H1 (cell line): ENCODE measurements at regions not wholly inside any gene's neighbourhood (a gene's known extent, or its start where the extent isn't known, plus 50 kb on each side); places are given as distances from the start of the nearest gene placed in this dataset.

Experiments used
- CTCF ChIA-PET: fragments of 300-600 bp; sonication (Branson Sonifier 250); formaldehyde crosslinking; loops from one replicate; lab custom pipeline; 2021; ENCODE audit not compliant: partially characterized antibody; lab: Charles Lee
- POLR2A ChIA-PET: fragments of 300-600 bp; sonication (Branson Sonifier 250); formaldehyde crosslinking; loops from one replicate; lab custom pipeline; 2021; ENCODE audit warnings: inconsistent platforms; ENCODE audit not compliant: partially characterized antibody; lab: Charles Lee
- DNase-seq, 2 experiments: peaks; one replicate each; pipeline versions ENCODE4 v3.0.0 to v3.0.0-alpha.2; 2010 to 2022; ENCODE audit warnings: low spot score in 2 of 2, low read depth in 1 of 2, mixed read lengths in 1 of 2
- FAIRE-seq: peaks from 2 replicates; lab custom pipeline; 2011; peaks lifted over from hg19 to GRCh38; lab: Jason Lieb, UNC
- H2AFZ ChIP-seq: 2 replicates; pipeline ENCODE4 v1.8.1; 2012; ENCODE audit warnings: low read length, inconsistent platforms
- H2AK5ac ChIP-seq: 2 replicates; pipeline ENCODE4 v1.6.1; 2013; ENCODE audit warnings: low read depth, low read length
- H2BK120ac ChIP-seq: replicated peaks from 2 replicates; pipeline ENCODE3; 2013; ENCODE audit warnings: low read depth, low read length, inconsistent platforms
- H2BK12ac ChIP-seq: 2 replicates; pipeline ENCODE4 v1.6.1; 2013; ENCODE audit warnings: low read depth, low read length
- H2BK15ac ChIP-seq: 2 replicates; pipeline ENCODE4 v1.6.1; 2013; ENCODE audit warnings: low read length
- H2BK20ac ChIP-seq: 2 replicates; pipeline ENCODE4 v1.6.1; 2013; ENCODE audit warnings: low read length
- H2BK5ac ChIP-seq: 2 replicates; pipeline ENCODE4 v1.6.1; 2013; ENCODE audit warnings: low read depth, low read length
- H3K14ac ChIP-seq: 2 replicates; pipeline ENCODE4 v1.6.1; 2013; ENCODE audit warnings: inconsistent platforms; ENCODE audit not compliant: insufficient read length
- H3K18ac ChIP-seq: 2 replicates; pipeline ENCODE4 v1.6.1; 2013; ENCODE audit warnings: low read length; ENCODE audit errors: extremely low read depth
- H3K23ac ChIP-seq: 2 replicates; pipeline ENCODE4 v1.6.1; 2013; ENCODE audit warnings: inconsistent platforms; ENCODE audit not compliant: insufficient read length
- H3K23me2 ChIP-seq: 2 replicates; pipeline ENCODE4 v1.6.1; 2013; ENCODE audit warnings: low read depth, low read length
- H3K27ac ChIP-seq: 2 replicates; pipeline ENCODE4 v1.6.1; 2011; ENCODE audit warnings: low read depth, low read length, inconsistent platforms
- H3K27me3 ChIP-seq, 4 experiments: replicated peaks in 1 of 4; 1 replicate in 1 of 4; 2 replicates in 3 of 4; pipeline versions ENCODE4 v1.6.1 to v1.8.1; 2011 to 2013; ENCODE audit warnings: low read length in 3 of 4, mild to moderate bottlenecking in 3 of 4, inconsistent platforms in 2 of 4, mixed read lengths in 2 of 4, moderate library complexity in 1 of 4; ENCODE audit not compliant: control insufficient read depth in 3 of 4, insufficient read depth in 3 of 4; ENCODE audit errors: extremely low read depth in 1 of 4
- H3K36me3 ChIP-seq, 4 experiments: 2 replicates each; pipeline versions ENCODE4 v1.6.1 to v1.8.1; 2011 to 2013; ENCODE audit warnings: mild to moderate bottlenecking in 4 of 4, low read length in 3 of 4, moderate library complexity in 2 of 4, control low read depth in 1 of 4, inconsistent platforms in 1 of 4; ENCODE audit not compliant: insufficient read depth in 4 of 4, control insufficient read depth in 2 of 4
- H3K4ac ChIP-seq: replicated peaks from 2 replicates; pipeline ENCODE3; 2013; ENCODE audit warnings: low read length, low read depth, mixed read lengths, inconsistent platforms; ENCODE audit not compliant: insufficient read length
- H3K4me1 ChIP-seq, 4 experiments: replicated peaks in 1 of 4; 1 replicate in 1 of 4; 2 replicates in 3 of 4; pipeline versions ENCODE4 v1.6.1 to v1.8.1; 2011 to 2013; ENCODE audit warnings: low read length in 3 of 4, inconsistent platforms in 2 of 4, mixed read lengths in 1 of 4; ENCODE audit not compliant: insufficient read depth in 4 of 4, control insufficient read depth in 3 of 4
- H3K4me2 ChIP-seq, 2 experiments: 2 replicates each; pipeline versions ENCODE4 v1.6.1 to v1.8.1; 2011 to 2013; ENCODE audit warnings: low read depth in 2 of 2, low read length in 2 of 2, control low read depth in 1 of 2, inconsistent platforms in 1 of 2, mild to moderate bottlenecking in 1 of 2; ENCODE audit not compliant: insufficient read depth in 1 of 2
- H3K4me3 ChIP-seq, 4 experiments: fragments of 200-600, 300-600 bp in 1 of 4; sonication (generic), shearing (Covaris generic), sonication (Bioruptor Twin) in 1 of 4; 2 replicates each; pipeline versions ENCODE4 v1.5.1 to v1.8.1; 2011 to 2016; ENCODE audit warnings: low read length in 4 of 4, low read depth in 3 of 4, control low read depth in 2 of 4, inconsistent platforms in 2 of 4, mild to moderate bottlenecking in 2 of 4, mixed read lengths in 1 of 4, moderate library complexity in 1 of 4; ENCODE audit not compliant: insufficient read depth in 2 of 4; ENCODE audit errors: extremely low read depth in 1 of 4
- H3K56ac ChIP-seq: replicated peaks from 2 replicates; pipeline ENCODE3; 2013; ENCODE audit warnings: low read depth, mild to moderate bottlenecking, mixed read lengths, low read length, inconsistent platforms; ENCODE audit not compliant: insufficient read length
- H3K79me1 ChIP-seq: 2 replicates; pipeline ENCODE4 v1.6.1; 2013; ENCODE audit warnings: low read depth, low read length, control low read depth
- H3K79me2 ChIP-seq, 2 experiments: 2 replicates each; pipeline versions ENCODE4 v1.6.1 to v1.8.1; 2012 to 2013; ENCODE audit warnings: low read length in 2 of 2, mild to moderate bottlenecking in 2 of 2, inconsistent platforms in 1 of 2; ENCODE audit not compliant: insufficient read depth in 2 of 2, control insufficient read depth in 1 of 2
- H3K9ac ChIP-seq, 4 experiments: replicated peaks in 1 of 4; 1 replicate in 1 of 4; 2 replicates in 3 of 4; pipeline versions ENCODE4 v1.6.1 to v1.8.1; 2011 to 2013; ENCODE audit warnings: low read depth in 3 of 4, low read length in 3 of 4, control low read depth in 2 of 4, mild to moderate bottlenecking in 2 of 4, moderate library complexity in 2 of 4, inconsistent platforms in 1 of 4; ENCODE audit errors: extremely low read depth in 1 of 4
- H3K9me3 ChIP-seq, 2 experiments: 2 replicates each; pipeline versions ENCODE4 v1.6.1 to v1.8.1; 2012 to 2013; ENCODE audit warnings: mild to moderate bottlenecking in 2 of 2, moderate library complexity in 2 of 2, control low read depth in 1 of 2, inconsistent platforms in 1 of 2, low read depth in 1 of 2, low read length in 1 of 2, mixed read lengths in 1 of 2; ENCODE audit not compliant: insufficient read depth in 2 of 2
- H4K20me1 ChIP-seq, 2 experiments: replicated peaks in 1 of 2; 2 replicates each; pipeline versions ENCODE3 to v1.8.1; 2011 to 2013; ENCODE audit warnings: inconsistent platforms in 2 of 2, low read length in 2 of 2, mild to moderate bottlenecking in 1 of 2; ENCODE audit not compliant: insufficient read depth in 2 of 2, control insufficient read depth in 1 of 2
- H4K5ac ChIP-seq: 2 replicates; pipeline ENCODE4 v1.6.1; 2013; ENCODE audit warnings: low read length, low read depth, mixed read lengths, inconsistent platforms; ENCODE audit not compliant: insufficient read length
- H4K8ac ChIP-seq: 2 replicates; pipeline ENCODE4 v1.8.0; 2013; ENCODE audit warnings: mild to moderate bottlenecking, moderate library complexity, low read length, inconsistent platforms; ENCODE audit not compliant: insufficient read depth; ENCODE audit errors: extremely low read depth
- H4K91ac ChIP-seq: replicated peaks from 2 replicates; pipeline ENCODE3; 2013; ENCODE audit warnings: low read length, mixed read lengths, inconsistent platforms; ENCODE audit not compliant: insufficient read length
- ATF3 ChIP-seq: IDR thresholded peaks from 2 replicates; pipeline ENCODE4 v1.6.1; 2011; ENCODE audit warnings: low read depth, mild to moderate bottlenecking, low read length; ENCODE audit not compliant: insufficient read depth
- CTBP2 ChIP-seq: IDR thresholded peaks from 2 replicates; pipeline ENCODE4 v1.7.0; 2011; ENCODE audit warnings: borderline replicate concordance, mild to moderate bottlenecking, moderate library complexity, mixed read lengths, low read length; ENCODE audit not compliant: insufficient read depth, insufficient read length
- MAX ChIP-seq: IDR thresholded peaks from 2 replicates; pipeline ENCODE4 v1.6.1; 2012; ENCODE audit warnings: inconsistent platforms
- PHF8 ChIP-seq: fragments of 200-600 bp; sonication (generic); conservative IDR thresholded peaks from 2 replicates; pipeline ENCODE4 v1.7.1; 2012; ENCODE audit warnings: low read depth, mild to moderate bottlenecking, inconsistent platforms, low read length, moderate library complexity
- POLR2AphosphoS5 ChIP-seq: IDR thresholded peaks from 2 replicates; pipeline ENCODE4 v1.6.1; 2011; ENCODE audit warnings: low read depth, low read length
- TBP ChIP-seq: IDR thresholded peaks from 2 replicates; pipeline ENCODE4 v1.6.1; 2011; ENCODE audit warnings: low read depth, low read length, improper control_type of control experiment
- TEAD4 ChIP-seq: IDR thresholded peaks from 2 replicates; pipeline ENCODE4 v1.6.1; 2012; ENCODE audit warnings: low read depth, low read length, inconsistent platforms, mixed read lengths
- WGBS, 2 experiments: shearing (Covaris generic) in 1 of 2; methylation state at CpG; one replicate each; pipeline versions ENCODE4 v1.1.6 to v1.1.7; 2013 to 2015; ENCODE audit warnings: low lambda C conversion rate in 2 of 2, mixed read lengths in 2 of 2, inconsistent platforms in 1 of 2, low coverage in 1 of 2, missing lambda C conversion rate in 1 of 2; ENCODE audit not compliant: insufficient replicate concordance in 2 of 2, insufficient coverage in 1 of 2, insufficient read length in 1 of 2; ENCODE audit errors: extremely low coverage in 1 of 2, missing lambda C conversion rate in 1 of 2; 5-methylcytosine and 5-hydroxymethylcytosine counted together

- 97% methylated on average over 2 of the region's 2 CpGs; no CpG with 5 or more reads in 1 of the 2 experiments for WGBS, 2 experiments
- TF ChIP-seq PHF8 = no peak
- TF ChIP-seq ATF3 = no peak
- no peak for TF ChIP-seq MAX
- no peak for TF ChIP-seq TEAD4
- TF ChIP-seq POLR2AphosphoS5 = no peak
- TF ChIP-seq CTBP2 = no peak
- no peak for TF ChIP-seq TBP
Observed at GRCh38 chr14:25140411-25140810, 90.5 kb upstream of the STXBP6 start.

More at GRCh38 chr14:25140411-25140810, 90.5 kb upstream of the STXBP6 start:
- Histone ChIP-seq H3K79me1 (no peaks in the 10 kb centered on the region), H3K14ac (no peak overlapping the region), H4K20me1 (no peaks in the 10 kb centered on the region), H3K27ac (no peak overlapping the region), H2BK12ac (no peak overlapping the region), H3K36me3 (no peaks in the 10 kb centered on the region), H2AFZ (no peak overlapping the region), H4K5ac (no peak overlapping the region), H4K8ac (no peak overlapping the region), H3K79me2 (no peaks in the 10 kb centered on the region), H4K91ac (no peak overlapping the region), H3K56ac (no peak overlapping the region), H2BK20ac (no peak overlapping the region), H2BK15ac (no peak overlapping the region), H3K9me3 (no peaks in the 10 kb centered on the region), H3K9ac (no peak overlapping the region), H2AK5ac (no peak overlapping the region), H3K18ac (no peak overlapping the region), H3K23me2 (no peaks in the 10 kb centered on the region), H2BK120ac (no peak overlapping the region), H3K23ac (no peak overlapping the region), H2BK5ac (no peak overlapping the region), H3K4me2 (no peak overlapping the region), H3K4ac (no peak overlapping the region), H3K27me3 (no peaks in the 10 kb centered on the region), H3K4me3 (no peak overlapping the region), H3K4me1 (no peaks in the 10 kb centered on the region)
- no peak for DNase-seq
- POLR2A ChIA-PET = no interaction called here
- FAIRE-seq = no peak
- CTCF ChIA-PET = interaction anchor here (1.1 to 1.7 kb wide), 2 partner anchors 11 to 272 kb away, joined by 3 read pairs; no protein-coding TSS in a partner anchor
